C4-2B (cell line): ENCODE measurements at regions not wholly inside any gene's neighbourhood (a gene's known extent, or its start where the extent isn't known, plus 50 kb on each side); places are given as distances from the start of the nearest gene placed in this dataset.

ENCODE experiments used
- CTCF ChIP-seq: fragments of 450-650 bp; conservative IDR thresholded peaks from 2 replicates; pipeline ENCODE4 v1.5.1; 2017; ENCODE audit warnings: mild to moderate bottlenecking
- ZFX ChIP-seq: fragments of 450-650 bp; IDR thresholded peaks from 2 replicates; pipeline ENCODE4 v1.6.1; 2017

DNA sequence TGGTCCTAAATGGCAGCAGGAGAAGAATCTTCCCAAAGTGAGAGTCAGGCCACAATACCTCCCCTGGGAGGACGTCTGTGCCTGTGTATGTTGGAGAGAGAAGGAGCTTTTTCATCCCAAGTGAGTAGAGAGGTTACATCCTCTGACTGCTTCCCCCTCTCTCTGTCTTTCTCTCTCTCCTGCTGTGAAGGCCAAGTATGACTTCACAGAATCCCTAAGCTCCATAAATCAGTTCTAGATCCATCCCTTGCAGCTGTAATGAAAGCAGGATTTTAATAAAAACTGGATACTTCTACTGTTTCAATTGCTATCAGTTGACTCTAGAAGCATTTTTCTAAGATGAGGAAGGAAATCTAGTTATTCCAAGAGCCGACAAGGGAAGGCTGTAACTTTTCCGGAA lies 389.1 kb upstream of the PROK2 start:
- no peak for TF ChIP-seq CTCF
- no peak for TF ChIP-seq ZFX
